GM12892 (cell line): ENCODE measurements at regions not wholly inside any gene's neighbourhood (a gene's known extent, or its start where the extent isn't known, plus 50 kb on each side); places are given as distances from the start of the nearest gene placed in this dataset.

Source experiments
- POLR2A ChIP-seq: IDR thresholded peaks from 2 replicates; pipeline ENCODE4 v1.6.1; 2011; ENCODE audit warnings: low read depth, low read length, control low read depth
- POLR2AphosphoS5 ChIP-seq: IDR thresholded peaks from 2 replicates; pipeline ENCODE4 v1.6.1; 2011; ENCODE audit warnings: low read depth, low read length, control low read depth
- TAF1 ChIP-seq: IDR thresholded peaks from 2 replicates; pipeline ENCODE4 v1.6.1; 2011; ENCODE audit warnings: low read depth, mild to moderate bottlenecking, control low read depth, low read length, borderline replicate concordance

DNA sequence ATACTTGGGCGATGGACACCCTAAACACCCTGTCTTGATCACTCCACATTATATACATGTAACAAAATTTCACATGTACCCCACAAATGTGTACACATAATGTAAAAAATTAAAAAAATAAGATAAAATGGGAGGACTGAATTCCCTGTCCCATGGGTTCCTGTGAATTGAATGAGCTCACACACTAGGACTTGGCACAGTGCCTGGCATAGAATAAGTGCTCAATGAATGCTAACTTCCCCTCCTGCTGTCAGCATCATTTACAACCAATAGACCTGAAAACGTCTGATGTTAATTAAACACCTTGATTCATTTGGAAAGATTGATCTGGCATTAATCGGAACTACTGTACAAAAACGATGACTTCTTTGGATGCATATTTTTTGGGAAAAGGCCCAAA lies 117.3 kb upstream of the ZNF438 start:
- TF ChIP-seq POLR2A (no peak), TAF1 (no peak), POLR2AphosphoS5 (no peak)
